ENCODE measurements at regions not wholly inside any gene's neighbourhood (a gene's known extent, or its start where the extent isn't known, plus 50 kb on each side); places are given as distances from the start of the nearest gene placed in this dataset.

GRCh38 chr18:24678107-24678506 is 217.7 kb downstream of the HRH4 start:
- no peak for TF ChIP-seq CTCF (IDR thresholded peaks at IDR 0.05)
- TF ChIP-seq POLR2A (IDR thresholded peaks at IDR 0.05) = no peak

Measured in testis (tissue), 2 donors.